CD14-positive monocyte (primary cell): ENCODE measurements at regions not wholly inside any gene's neighbourhood (a gene's known extent, or its start where the extent isn't known, plus 50 kb on each side); places are given as distances from the start of the nearest gene placed in this dataset.

ENCODE experiments used
- DNase-seq, 3 donors: peaks; one replicate each; pipeline ENCODE4 v3.0.0-alpha.2; 2011 to 2022
- H2AFZ ChIP-seq: 2 replicates; pipeline ENCODE4 v1.6.0; 2012; ENCODE audit warnings: mild to moderate bottlenecking, low read depth, low read length, inconsistent platforms; ENCODE audit not compliant: insufficient read depth, poor library complexity, severe bottlenecking
- H3K27ac ChIP-seq, 2 donors: 1 replicate in 1 of 2; 2 replicates in 1 of 2; pipeline ENCODE4 v1.5.1; 2012 to 2013; ENCODE audit warnings: low read length in 2 of 2, control low read depth in 1 of 2, inconsistent platforms in 1 of 2, low read depth in 1 of 2, mild to moderate bottlenecking in 1 of 2
- H3K27me3 ChIP-seq, 2 donors: one replicate each; pipeline versions ENCODE4 v1.6.0 to v1.6.1; 2011 to 2013; ENCODE audit warnings: low read length in 2 of 2; ENCODE audit not compliant: control insufficient read depth in 2 of 2, insufficient read depth in 2 of 2
- H3K36me3 ChIP-seq, 2 donors: replicated peaks in 1 of 2; 1 replicate in 1 of 2; 2 replicates in 1 of 2; pipeline versions ENCODE4 v1.5.1 to v1.6.1; 2012 to 2013; ENCODE audit warnings: low read length in 2 of 2, control low read depth in 1 of 2, inconsistent platforms in 1 of 2, mild to moderate bottlenecking in 1 of 2; ENCODE audit not compliant: insufficient read depth in 2 of 2, control insufficient read depth in 1 of 2
- H3K4me1 ChIP-seq, 2 donors: 1 replicate in 1 of 2; 2 replicates in 1 of 2; pipeline versions ENCODE4 v1.5.1 to v1.6.1; 2012 to 2013; ENCODE audit warnings: low read length in 2 of 2, control low read depth in 1 of 2, inconsistent platforms in 1 of 2, mild to moderate bottlenecking in 1 of 2, moderate library complexity in 1 of 2; ENCODE audit not compliant: insufficient read depth in 2 of 2, control insufficient read depth in 1 of 2
- H3K4me2 ChIP-seq: replicated peaks from 2 replicates; pipeline ENCODE3; 2012; ENCODE audit warnings: low read length, moderate library complexity, mild to moderate bottlenecking; ENCODE audit not compliant: poor library complexity, severe bottlenecking; ENCODE audit errors: extremely low read depth
- H3K4me3 ChIP-seq, 3 experiments: fragments of 200-600 bp in 1 of 3; sonication (generic) in 1 of 3; replicated peaks in 1 of 3; 1 replicate in 2 of 3; 2 replicates in 1 of 3; pipeline ENCODE4 v1.5.1; 2011 to 2013; ENCODE audit warnings: low read length in 3 of 3, mild to moderate bottlenecking in 3 of 3, control low read depth in 2 of 3, low read depth in 2 of 3, inconsistent platforms in 1 of 3, moderate library complexity in 1 of 3
- H3K79me2 ChIP-seq: 2 replicates; pipeline ENCODE4 v1.6.0; 2012; ENCODE audit warnings: mild to moderate bottlenecking, control low read depth, inconsistent platforms, low read length, moderate library complexity; ENCODE audit not compliant: insufficient read depth
- H3K9ac ChIP-seq: 2 replicates; pipeline ENCODE4 v1.6.0; 2017; ENCODE audit warnings: low read length, mild to moderate bottlenecking; ENCODE audit not compliant: insufficient read depth, poor library complexity, severe bottlenecking
- H3K9me3 ChIP-seq, 2 donors: replicated peaks in 1 of 2; 1 replicate in 1 of 2; 2 replicates in 1 of 2; pipeline versions ENCODE4 v1.5.1 to v1.6.1; 2012 to 2013; ENCODE audit warnings: low read length in 2 of 2, control low read depth in 1 of 2; ENCODE audit not compliant: control insufficient read depth in 1 of 2, insufficient read depth in 1 of 2
- H4K20me1 ChIP-seq: 2 replicates; pipeline ENCODE4 v1.6.0; 2012; ENCODE audit warnings: mild to moderate bottlenecking, low read length, control low read depth, moderate library complexity; ENCODE audit not compliant: insufficient read depth
- H3K27ac Mint-ChIP-seq, 7 donors: one replicate each; pipeline ENCODE4 v1.8.0; 2020; ENCODE audit warnings: mild to moderate bottlenecking in 7 of 7, mixed read lengths in 7 of 7, moderate library complexity in 6 of 7, inconsistent platforms in 2 of 7
- H3K27me3 Mint-ChIP-seq, 3 donors: one replicate each; pipeline ENCODE4 v1.8.0; 2021 to 2022; ENCODE audit warnings: low read depth in 3 of 3, mild to moderate bottlenecking in 3 of 3, mixed read lengths in 3 of 3, moderate library complexity in 3 of 3, inconsistent platforms in 1 of 3
- H3K36me3 Mint-ChIP-seq, 2 donors: one replicate each; pipeline ENCODE4 v1.8.0; 2020; ENCODE audit warnings: mixed read lengths in 2 of 2, inconsistent platforms in 1 of 2, mild to moderate bottlenecking in 1 of 2
- H3K4me1 Mint-ChIP-seq: one replicate; pipeline ENCODE4 v1.8.0; 2020; ENCODE audit warnings: mild to moderate bottlenecking, mixed read lengths
- H3K4me3 Mint-ChIP-seq, 2 donors: one replicate each; pipeline ENCODE4 v1.8.0; 2020; ENCODE audit warnings: mild to moderate bottlenecking in 2 of 2, mixed read lengths in 2 of 2, moderate library complexity in 1 of 2
- H3K9me3 Mint-ChIP-seq, 7 donors: one replicate each; pipeline ENCODE4 v1.8.0; 2020 to 2022; ENCODE audit warnings: mixed read lengths in 7 of 7, mild to moderate bottlenecking in 6 of 7, moderate library complexity in 6 of 7, inconsistent platforms in 2 of 7
- CTCF ChIP-seq: fragments of 200-600 bp; IDR thresholded peaks from one replicate; pipeline ENCODE4 v1.8.0; 2022; ENCODE audit warnings: antibody characterized with exemption, mild to moderate bottlenecking
- WGBS: methylation state at CpG from one replicate; pipeline ENCODE4 v1.1.5; 2013; ENCODE audit warnings: missing lambda C conversion rate; ENCODE audit not compliant: insufficient coverage; 5-methylcytosine and 5-hydroxymethylcytosine counted together
- intact Hi-C, 2 donors: fragments of 100-400 bp; cut with micrococcal nuclease; formaldehyde crosslinking; loops; one replicate each; pipeline versions ENCODE4 v1.15.0 to v1.15.1; 2023

- Histone ChIP-seq H2AFZ (no peak overlapping the region), H3K27ac (no peak overlapping the region), H3K4me2 (no peak overlapping the region), H3K4me3 (no peak overlapping the region), H3K9ac (no peak overlapping the region), H3K36me3 (no peaks in the 10 kb centered on the region), H3K27me3 (no peaks in the 10 kb centered on the region), H3K9me3 (no peaks in the 10 kb centered on the region), H3K4me1 (no peaks in the 10 kb centered on the region), H3K79me2 (no peaks in the 10 kb centered on the region), H4K20me1 (no peaks in the 10 kb centered on the region)
- WGBS: 86% methylated on average over 5 of the region's 6 CpGs
- Mint-ChIP-seq H3K27ac (no peak overlapping the region), H3K9me3 (peaks cover 0 to 3% (median 0%) of the 10 kb centered on the region in 7 donors), H3K4me1 (no peaks in the 10 kb centered on the region), H3K36me3 (no peaks in the 10 kb centered on the region), H3K4me3 (no peak overlapping the region), H3K27me3 (peaks cover 0 to 4% (median 0%) of the 10 kb centered on the region in 3 donors)
- no peak for DNase-seq
- TF ChIP-seq CTCF: no peak
- intact Hi-C loops: no loop called here
These were observed 107.5 kb upstream of the NSMCE3 start for GRCh38 chr15:29377161-29377560.

GRCh38 chr15:29376590-29376989 lies 107.0 kb upstream of the NSMCE3 start:
- Histone ChIP-seq H3K4me1 (no peaks in the 10 kb centered on the region), H4K20me1 (no peaks in the 10 kb centered on the region), H3K9me3 (no peaks in the 10 kb centered on the region), H3K36me3 (no peaks in the 10 kb centered on the region), H3K4me3 (no peak overlapping the region), H3K9ac (no peak overlapping the region), H3K4me2 (no peak overlapping the region), H3K27ac (no peak overlapping the region), H3K79me2 (no peaks in the 10 kb centered on the region), H3K27me3 (no peaks in the 10 kb centered on the region), H2AFZ (no peak overlapping the region)
- Mint-ChIP-seq H3K4me1 (no peaks in the 10 kb centered on the region), H3K27ac (no peak overlapping the region), H3K9me3 (no peaks in the 10 kb centered on the region), H3K36me3 (no peaks in the 10 kb centered on the region), H3K27me3 (peaks cover 0 to 4% (median 0%) of the 10 kb centered on the region in 3 donors), H3K4me3 (no peak overlapping the region)
- intact Hi-C loops: no loop called here
- no peak for TF ChIP-seq CTCF
- 83% methylated on average over 8 of the region's 9 CpGs for WGBS
- DNase-seq: no peak
